OCI-LY3 (cell line): ENCODE measurements at regions not wholly inside any gene's neighbourhood (a gene's known extent, or its start where the extent isn't known, plus 50 kb on each side); places are given as distances from the start of the nearest gene placed in this dataset.

Experiments used
- H2AFZ ChIP-seq: fragments of 200-600, 300-600 bp; shearing (Covaris generic); 2 replicates; pipeline ENCODE4 v1.6.0; 2014; ENCODE audit warnings: antibody characterized with exemption, low read depth, low read length
- H3K27ac ChIP-seq: fragments of 200-600, 300-600 bp; sonication (generic); 2 replicates; pipeline ENCODE4 v1.5.1; 2014; ENCODE audit warnings: mild to moderate bottlenecking, low read length, moderate library complexity, mixed read lengths
- H3K27me3 ChIP-seq: fragments of 200-600, 300-600 bp; sonication (generic); 2 replicates; pipeline ENCODE4 v1.6.1; 2014; ENCODE audit warnings: low read depth, low read length, mixed read lengths
- H3K36me3 ChIP-seq: fragments of 200-600, 300-600 bp; sonication (generic); replicated peaks from 2 replicates; pipeline ENCODE3; 2014; ENCODE audit warnings: low read depth, low read length, mixed read lengths
- H3K4me1 ChIP-seq: fragments of 300-600, 200-600 bp; sonication (generic); 2 replicates; pipeline ENCODE4 v1.6.1; 2014; ENCODE audit warnings: low read length, mixed read lengths
- H3K4me2 ChIP-seq: fragments of 200-600, 300-600 bp; sonication (generic); 2 replicates; pipeline ENCODE4 v1.6.1; 2014; ENCODE audit warnings: low read length, mixed read lengths
- H3K4me3 ChIP-seq: fragments of 300-600, 200-600 bp; sonication (generic); 2 replicates; pipeline ENCODE4 v1.5.1; 2014; ENCODE audit warnings: antibody characterized with exemption, mild to moderate bottlenecking, low read length, moderate library complexity
- H3K79me2 ChIP-seq: fragments of 300-600, 200-600 bp; shearing (Covaris generic); 2 replicates; pipeline ENCODE4 v1.6.1; 2014; ENCODE audit warnings: mild to moderate bottlenecking, low read length, mixed read lengths
- H3K9ac ChIP-seq: fragments of 300-600, 200-600 bp; shearing (Covaris generic); 2 replicates; pipeline ENCODE4 v1.6.0; 2014; ENCODE audit warnings: mild to moderate bottlenecking, low read length, moderate library complexity
- H3K9me3 ChIP-seq: fragments of 200-600, 300-600 bp; shearing (Covaris generic); 2 replicates; pipeline ENCODE4 v1.6.1; 2014; ENCODE audit warnings: low read length, mixed read lengths; ENCODE audit not compliant: insufficient read depth
- H4K20me1 ChIP-seq: fragments of 200-600, 300-600 bp; sonication (generic); 2 replicates; pipeline ENCODE4 v1.6.1; 2016; ENCODE audit warnings: low read length, mixed read lengths; ENCODE audit not compliant: insufficient read depth
- CTCF ChIP-seq: fragments of 200-600, 300-600 bp; sonication (generic); IDR thresholded peaks from 2 replicates; pipeline ENCODE4 v1.5.1; 2014; ENCODE audit warnings: antibody characterized with exemption, low read length, low read depth
- EZH2phosphoT487 ChIP-seq: fragments of 200-600 bp; shearing (Covaris generic); IDR thresholded peaks from 2 replicates; pipeline ENCODE4 v1.6.1; 2018; ENCODE audit warnings: antibody characterized with exemption, mixed run types, low read depth

- no peak overlapping the region for H3K4me3 ChIP-seq
- H3K4me2 ChIP-seq = no peak overlapping the region
- no peaks in the 10 kb centered on the region for H3K79me2 ChIP-seq
- no peaks in the 10 kb centered on the region for H3K36me3 ChIP-seq
- no peak for TF ChIP-seq CTCF
- no peak for TF ChIP-seq EZH2phosphoT487
- H3K27ac ChIP-seq = no peak overlapping the region
- H3K4me1 ChIP-seq = no peaks in the 10 kb centered on the region
- H2AFZ ChIP-seq = no peak overlapping the region
- no peaks in the 10 kb centered on the region for H3K9me3 ChIP-seq
- H4K20me1 ChIP-seq = no peaks in the 10 kb centered on the region
- no peak overlapping the region for H3K9ac ChIP-seq
- no peaks in the 10 kb centered on the region for H3K27me3 ChIP-seq
Measured at GRCh38 chr21:38696579-38696978, 109.2 kb upstream of the ETS2 start.

GRCh38 chr21:38699048-38699447, 106.7 kb upstream of the ETS2 start:
- peaks cover 2% of the 10 kb centered on the region; the same call in 1 of the 2 replicates for H3K27me3 ChIP-seq
- H3K4me2 ChIP-seq = no peak overlapping the region
- no peaks in the 10 kb centered on the region for H3K9me3 ChIP-seq
- H3K36me3 ChIP-seq = no peaks in the 10 kb centered on the region
- H3K4me3 ChIP-seq = no peak overlapping the region
- H2AFZ ChIP-seq = no peak overlapping the region
- no peaks in the 10 kb centered on the region for H3K79me2 ChIP-seq
- H3K9ac ChIP-seq = no peak overlapping the region
- H3K27ac ChIP-seq = no peak overlapping the region
- no peaks in the 10 kb centered on the region for H3K4me1 ChIP-seq
- TF ChIP-seq CTCF (0 out of 2 replicates have a peak, but pooled peaks have one; percentile 10), EZH2phosphoT487 (no peak)
- no peaks in the 10 kb centered on the region for H4K20me1 ChIP-seq

- Histone ChIP-seq H3K4me3 (no peak overlapping the region), H3K4me2 (no peak overlapping the region), H4K20me1 (no peaks in the 10 kb centered on the region), H3K9me3 (no peaks in the 10 kb centered on the region), H3K27me3 (peaks cover 15% of the 10 kb centered on the region; the same call in 1 of the 2 replicates), H3K79me2 (no peaks in the 10 kb centered on the region), H3K9ac (no peak overlapping the region), H3K4me1 (no peaks in the 10 kb centered on the region), H2AFZ (no peak overlapping the region), H3K36me3 (no peaks in the 10 kb centered on the region), H3K27ac (no peak overlapping the region)
- TF ChIP-seq EZH2phosphoT487 = no peak
- no peak for TF ChIP-seq CTCF
Measured at GRCh38 chr21:38702196-38702595, 103.5 kb upstream of the ETS2 start.

GRCh38 chr21:38709876-38710275, 95.9 kb upstream of the ETS2 start:
- no peak for TF ChIP-seq EZH2phosphoT487
- H3K27ac ChIP-seq = no peak overlapping the region

GRCh38 chr21:38712071-38712470, 93.7 kb upstream of the ETS2 start:
- H2AFZ ChIP-seq = no peak overlapping the region
- peaks cover 7% of the 10 kb centered on the region; the same call in 1 of the 2 replicates for H3K27me3 ChIP-seq
- no peaks in the 10 kb centered on the region for H3K79me2 ChIP-seq
- H3K9ac ChIP-seq = no peak overlapping the region
- H3K36me3 ChIP-seq = no peaks in the 10 kb centered on the region
- no peaks in the 10 kb centered on the region for H3K4me1 ChIP-seq
- H4K20me1 ChIP-seq = no peaks in the 10 kb centered on the region
- no peak overlapping the region for H3K4me2 ChIP-seq
- peak; percentile 33; the same call in 1 of the 2 replicates for TF ChIP-seq CTCF
- no peak for TF ChIP-seq EZH2phosphoT487
- no peak overlapping the region for H3K27ac ChIP-seq
- no peaks in the 10 kb centered on the region for H3K9me3 ChIP-seq
- no peak overlapping the region for H3K4me3 ChIP-seq

More at GRCh38 chr21:38709876-38710275, 95.9 kb upstream of the ETS2 start:
- Histone ChIP-seq H3K79me2 (no peaks in the 10 kb centered on the region), H3K9ac (no peak overlapping the region), H4K20me1 (no peaks in the 10 kb centered on the region), H3K4me1 (no peaks in the 10 kb centered on the region), H3K9me3 (no peaks in the 10 kb centered on the region), H2AFZ (no peak overlapping the region), H3K36me3 (no peaks in the 10 kb centered on the region), H3K4me3 (no peak overlapping the region), H3K4me2 (no peak overlapping the region), H3K27me3 (peaks cover 16% of the 10 kb centered on the region; the same call in 1 of the 2 replicates)
